ENCODE measurements at regions not wholly inside any gene's neighbourhood (a gene's known extent, or its start where the extent isn't known, plus 50 kb on each side); places are given as distances from the start of the nearest gene placed in this dataset.

GRCh38 chr18:57095884-57096283 lies 51.0 kb upstream of the BOD1L2 start (continued):
- TF ChIP-seq PPARD (CRISPR knock-in tag; IDR thresholded peaks at IDR 0.05) (no peak), ARID1B (IDR thresholded peaks at IDR 0.05) (peak; percentile 81), MYNN (IDR thresholded peaks at IDR 0.05) (no peak), MYNN (CRISPR knock-in tag; IDR thresholded peaks at IDR 0.05) (no peak), TEAD4 (IDR thresholded peaks at IDR 0.05; ENCODE audit: low read length) (peak; percentile 58; the same call in 1 of the 2 replicates), TEAD4 (CRISPR knock-in tag; IDR thresholded peaks at IDR 0.05; ENCODE audit: borderline replicate concordance) (no peak), CBFA2T3 (IDR thresholded peaks at IDR 0.05) (peak; percentile 79)
